HEK293 (cell line): ENCODE measurements at regions not wholly inside any gene's neighbourhood (a gene's known extent, or its start where the extent isn't known, plus 50 kb on each side); places are given as distances from the start of the nearest gene placed in this dataset.

Experiments
- KLF10 ChIP-seq: fragments of 450-650 bp; IDR thresholded peaks from 2 replicates; pipeline ENCODE4 v1.5.1; 2018; ENCODE audit warnings: missing biosample characterization, mild to moderate bottlenecking, missing genetic modification characterization
- KLF16 ChIP-seq: fragments of 450-650 bp; formaldehyde crosslinking; IDR thresholded peaks from 2 replicates; pipeline ENCODE4 v1.5.1; 2017; ENCODE audit warnings: missing biosample characterization, missing genetic modification characterization
- MYNN ChIP-seq: fragments of 450-650 bp; formaldehyde crosslinking; IDR thresholded peaks from 2 replicates; pipeline ENCODE4 v1.5.1; 2016; ENCODE audit warnings: missing biosample characterization, missing genetic modification characterization, borderline replicate concordance
- OVOL3 ChIP-seq: fragments of 450-650 bp; formaldehyde crosslinking; IDR thresholded peaks from 2 replicates; pipeline ENCODE4 v1.5.1; 2016; ENCODE audit warnings: missing biosample characterization, missing genetic modification characterization
- ZNF140 ChIP-seq: fragments of 450-650 bp; formaldehyde crosslinking; IDR thresholded peaks from 2 replicates; pipeline ENCODE4 v1.5.1; 2016; ENCODE audit warnings: missing biosample characterization, missing genetic modification characterization
- ZNF37A ChIP-seq: fragments of 450-650 bp; IDR thresholded peaks from 2 replicates; pipeline ENCODE4 v1.5.1; 2018; ENCODE audit warnings: missing biosample characterization, missing genetic modification characterization
- ZNF426 ChIP-seq: fragments of 450-650 bp; formaldehyde crosslinking; IDR thresholded peaks from 2 replicates; pipeline ENCODE4 v1.5.1; 2017; ENCODE audit warnings: missing biosample characterization, missing genetic modification characterization, mild to moderate bottlenecking, inconsistent platforms, moderate library complexity
- ZNF548 ChIP-seq: fragments of 450-650 bp; formaldehyde crosslinking; IDR thresholded peaks from 2 replicates; pipeline ENCODE4 v1.5.1; 2016; ENCODE audit warnings: missing biosample characterization, missing genetic modification characterization
- TF ChIP-seq, protein P1 (sequence below): fragments of 450-650 bp; formaldehyde crosslinking; IDR thresholded peaks from 2 replicates; pipeline ENCODE4 v1.5.1; 2016; ENCODE audit warnings: missing biosample characterization, missing genetic modification characterization
- TF ChIP-seq, protein P2 (sequence below): fragments of 450-650 bp; formaldehyde crosslinking; IDR thresholded peaks from 2 replicates; pipeline ENCODE4 v1.5.1; 2016; ENCODE audit warnings: missing biosample characterization, missing genetic modification characterization, low read depth

DNA sequence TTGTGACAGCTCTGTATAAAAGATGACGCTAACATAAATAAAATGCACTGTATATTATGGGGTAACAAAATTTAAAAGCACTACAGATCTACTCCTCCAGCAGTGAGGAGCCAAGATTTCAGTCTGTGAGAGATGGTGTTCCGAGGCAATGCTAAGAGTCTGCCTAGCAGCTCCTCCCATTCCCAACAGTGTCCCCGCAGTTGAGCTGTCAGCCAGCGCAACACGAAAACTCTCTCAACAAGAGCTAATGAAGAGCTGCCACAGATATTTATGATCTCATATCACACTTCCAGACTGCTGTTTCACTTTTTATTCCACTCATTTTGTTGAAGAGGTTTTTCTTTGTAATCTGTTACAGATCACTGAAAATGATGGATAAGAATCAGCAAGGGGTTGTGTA, 53.9 kb upstream of the ESRRG start:
- TF ChIP-seq ZNF140 (tag by site-specific recombination) = no peak
- no peak for TF ChIP-seq KLF10 (tag by site-specific recombination)
- no peak for TF ChIP-seq ZNF548 (tag by site-specific recombination)
- no peak for TF ChIP-seq MYNN
- TF ChIP-seq ZNF37A (tag by site-specific recombination) = no peak
- TF ChIP-seq, protein P1, sequence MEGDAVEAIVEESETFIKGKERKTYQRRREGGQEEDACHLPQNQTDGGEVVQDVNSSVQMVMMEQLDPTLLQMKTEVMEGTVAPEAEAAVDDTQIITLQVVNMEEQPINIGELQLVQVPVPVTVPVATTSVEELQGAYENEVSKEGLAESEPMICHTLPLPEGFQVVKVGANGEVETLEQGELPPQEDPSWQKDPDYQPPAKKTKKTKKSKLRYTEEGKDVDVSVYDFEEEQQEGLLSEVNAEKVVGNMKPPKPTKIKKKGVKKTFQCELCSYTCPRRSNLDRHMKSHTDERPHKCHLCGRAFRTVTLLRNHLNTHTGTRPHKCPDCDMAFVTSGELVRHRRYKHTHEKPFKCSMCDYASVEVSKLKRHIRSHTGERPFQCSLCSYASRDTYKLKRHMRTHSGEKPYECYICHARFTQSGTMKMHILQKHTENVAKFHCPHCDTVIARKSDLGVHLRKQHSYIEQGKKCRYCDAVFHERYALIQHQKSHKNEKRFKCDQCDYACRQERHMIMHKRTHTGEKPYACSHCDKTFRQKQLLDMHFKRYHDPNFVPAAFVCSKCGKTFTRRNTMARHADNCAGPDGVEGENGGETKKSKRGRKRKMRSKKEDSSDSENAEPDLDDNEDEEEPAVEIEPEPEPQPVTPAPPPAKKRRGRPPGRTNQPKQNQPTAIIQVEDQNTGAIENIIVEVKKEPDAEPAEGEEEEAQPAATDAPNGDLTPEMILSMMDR (tag by site-specific recombination) = no peak
- TF ChIP-seq ZNF426 (tag by site-specific recombination) = no peak
- TF ChIP-seq, protein P2, sequence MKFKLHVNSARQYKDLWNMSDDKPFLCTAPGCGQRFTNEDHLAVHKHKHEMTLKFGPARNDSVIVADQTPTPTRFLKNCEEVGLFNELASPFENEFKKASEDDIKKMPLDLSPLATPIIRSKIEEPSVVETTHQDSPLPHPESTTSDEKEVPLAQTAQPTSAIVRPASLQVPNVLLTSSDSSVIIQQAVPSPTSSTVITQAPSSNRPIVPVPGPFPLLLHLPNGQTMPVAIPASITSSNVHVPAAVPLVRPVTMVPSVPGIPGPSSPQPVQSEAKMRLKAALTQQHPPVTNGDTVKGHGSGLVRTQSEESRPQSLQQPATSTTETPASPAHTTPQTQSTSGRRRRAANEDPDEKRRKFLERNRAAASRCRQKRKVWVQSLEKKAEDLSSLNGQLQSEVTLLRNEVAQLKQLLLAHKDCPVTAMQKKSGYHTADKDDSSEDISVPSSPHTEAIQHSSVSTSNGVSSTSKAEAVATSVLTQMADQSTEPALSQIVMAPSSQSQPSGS (tag by site-specific recombination) = no peak
- no peak for TF ChIP-seq OVOL3 (tag by site-specific recombination)
- TF ChIP-seq KLF16 = no peak
